NCI-H1105 treated with DMSO at 0.1 percent for 48 hours (cell line): ENCODE measurements at regions not wholly inside any gene's neighbourhood (a gene's known extent, or its start where the extent isn't known, plus 50 kb on each side); places are given as distances from the start of the nearest gene placed in this dataset.
A peak's percentile ranks its signal among the peaks of the same experiment; 100 is the strongest.
"Not testable (repeated sequence)": the region's sequence is repeated elsewhere in the genome, so short reads cannot be mapped to it uniquely, and the experiment has no call there.

ENCODE experiments used
- DNase-seq: peaks from one replicate; lab custom pipeline; 2025; lab: John Stamatoyannopoulos, UW

DNA sequence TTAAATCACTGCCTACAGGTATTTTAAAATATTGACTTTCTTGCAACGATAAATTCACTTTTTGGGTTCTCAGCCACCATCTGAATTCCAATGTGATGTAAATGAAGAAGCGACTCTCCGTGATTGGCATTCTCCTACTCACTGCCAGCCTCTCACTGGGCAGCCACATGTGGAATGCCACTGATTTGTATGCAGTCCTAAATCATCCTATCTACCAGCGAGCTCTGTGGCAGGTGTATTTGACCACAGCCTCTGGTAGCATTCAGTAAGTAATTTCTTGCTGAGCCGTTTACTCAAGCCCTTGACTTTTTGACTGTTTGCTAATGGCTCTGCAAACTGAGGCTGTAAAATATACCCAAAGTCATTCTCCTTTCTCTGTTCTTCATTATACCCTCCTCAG, 559.0 kb upstream of the SLC10A2 start:
- DNase-seq: no peak

DNA sequence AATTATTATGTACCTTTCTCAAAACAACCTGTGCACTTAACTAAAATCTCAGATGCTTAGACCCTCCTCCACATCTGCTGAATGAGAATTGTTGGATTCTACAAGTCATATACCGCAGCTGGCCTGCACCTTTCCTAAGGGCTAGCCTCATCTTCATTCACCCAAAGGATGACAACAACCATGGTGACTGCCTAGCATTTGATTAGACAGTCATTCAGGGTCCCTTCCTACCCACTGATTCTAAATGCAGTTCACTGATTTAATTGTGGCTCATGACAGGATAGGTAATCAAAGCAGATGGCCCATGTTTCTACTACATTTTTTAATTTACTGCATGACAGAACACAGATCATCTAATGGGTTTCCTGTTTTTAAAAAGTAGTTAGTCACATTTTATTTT, 551.9 kb upstream of the SLC10A2 start:
- DNase-seq: no peak

DNA sequence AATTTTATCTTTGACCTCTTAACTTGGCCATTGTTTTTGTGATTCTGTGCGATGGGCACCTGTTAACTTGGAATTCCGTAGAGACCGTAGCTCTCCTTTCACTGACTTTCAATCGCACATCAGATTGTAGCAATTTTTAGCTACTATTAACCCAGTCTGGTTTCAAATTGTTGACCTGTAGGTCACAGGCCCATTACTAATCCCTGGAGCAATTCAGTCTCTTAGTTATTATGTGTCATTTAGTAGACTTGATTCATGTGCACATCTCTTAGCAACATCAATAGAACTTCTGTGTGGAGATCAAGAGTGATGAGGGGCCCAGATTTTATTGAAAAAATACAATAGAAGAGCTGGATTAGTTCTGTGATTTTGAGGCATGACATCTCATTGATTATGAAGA, 549.6 kb upstream of the SLC10A2 start:
- DNase-seq: no peak

DNA sequence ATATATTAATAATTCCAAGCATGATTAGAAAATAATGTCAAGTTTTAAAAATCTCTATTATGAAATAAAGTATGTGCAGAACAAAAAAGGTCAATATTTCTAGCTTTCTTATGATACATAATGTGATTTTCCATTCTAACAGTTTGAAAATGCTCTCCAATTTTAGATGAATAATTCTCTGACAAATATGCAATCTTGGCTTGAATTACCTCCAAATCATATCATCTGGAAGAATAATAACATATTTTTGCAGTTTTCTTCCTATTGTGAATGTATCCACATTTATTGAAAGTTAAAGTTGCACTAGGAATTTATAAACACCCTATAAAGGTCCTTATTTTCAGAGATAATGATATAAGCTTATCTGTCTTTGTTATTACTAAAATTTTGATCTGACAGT, 548.5 kb upstream of the SLC10A2 start:
- no peak for DNase-seq

DNA sequence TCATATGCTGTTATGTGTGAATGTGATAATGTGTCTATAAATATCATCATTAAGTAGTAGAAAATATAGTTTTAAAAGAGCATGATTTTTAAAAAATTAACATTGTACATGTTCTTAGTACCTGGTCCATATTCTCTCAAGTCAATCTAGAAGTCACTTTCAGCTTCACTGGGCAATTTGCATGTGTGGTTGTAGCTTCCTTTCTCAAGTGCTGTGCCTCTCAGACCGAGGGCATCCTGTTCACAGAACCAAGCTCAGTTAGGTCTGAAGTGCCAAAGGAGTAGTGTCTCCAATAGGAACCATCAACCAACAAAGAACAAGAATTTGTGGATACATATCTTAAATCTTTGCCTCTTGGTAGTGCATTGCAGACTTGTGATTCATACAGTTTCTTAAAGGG, 541.8 kb upstream of the SLC10A2 start:
- DNase-seq: no peak

DNA sequence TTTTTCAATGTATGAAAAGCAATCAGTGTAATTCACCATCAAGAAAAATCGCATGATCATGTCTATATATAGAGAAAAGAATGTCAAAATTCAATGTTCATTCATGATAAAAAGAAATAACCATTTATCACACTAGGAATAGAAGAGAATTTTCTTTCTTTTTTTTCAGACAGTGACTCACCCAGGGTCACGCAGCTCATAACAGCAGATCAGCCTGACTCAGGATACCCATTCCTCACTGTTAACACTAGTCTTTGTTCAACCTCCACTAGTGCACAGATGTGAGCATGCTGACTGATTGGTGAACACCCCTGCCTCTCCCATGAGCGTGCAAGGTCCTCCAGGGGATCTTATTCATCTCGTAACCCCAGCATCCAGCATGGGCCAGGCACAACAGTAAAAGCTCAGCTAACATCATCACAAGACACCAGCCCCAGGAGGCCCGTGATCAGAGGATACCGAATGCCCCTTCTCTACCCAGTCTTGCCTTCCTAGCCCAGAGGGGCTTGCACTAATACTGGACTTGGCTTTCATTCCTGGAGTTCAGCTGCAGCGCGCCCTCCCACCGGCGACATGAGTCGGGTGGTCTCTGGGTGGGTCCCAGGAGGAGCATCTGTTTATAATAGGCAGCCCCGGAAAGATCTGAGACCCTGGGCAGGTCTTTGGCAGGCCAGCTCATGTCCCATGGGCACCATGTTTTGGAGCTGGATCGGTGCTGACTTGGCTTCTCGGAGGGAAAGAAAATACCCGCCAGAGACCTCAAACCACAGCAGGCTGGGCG, 539.5 kb upstream of the SLC10A2 start:
- no peak for DNase-seq

DNA sequence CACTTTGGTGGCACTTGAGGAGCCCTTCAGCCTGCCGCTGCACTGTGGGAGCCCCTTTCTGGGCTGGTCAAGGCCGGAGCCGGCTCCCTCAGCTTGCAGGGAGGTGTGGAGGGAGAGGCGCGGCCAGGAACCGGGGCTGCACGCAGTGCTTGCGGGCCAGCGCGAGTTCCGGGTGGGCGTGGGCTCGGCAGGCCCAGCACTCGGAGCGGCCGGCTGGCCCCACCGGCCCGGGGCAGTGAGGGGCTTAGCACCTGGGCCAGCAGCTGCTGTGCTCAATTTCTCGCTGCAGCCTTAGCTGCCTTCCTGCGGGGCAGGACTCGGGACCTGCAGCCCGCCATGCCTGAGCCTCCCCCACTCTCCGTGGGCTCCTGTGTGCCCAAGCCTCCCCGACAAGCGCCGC, 533.7 kb upstream of the SLC10A2 start:
- DNase-seq: not testable (repeated sequence)

DNA sequence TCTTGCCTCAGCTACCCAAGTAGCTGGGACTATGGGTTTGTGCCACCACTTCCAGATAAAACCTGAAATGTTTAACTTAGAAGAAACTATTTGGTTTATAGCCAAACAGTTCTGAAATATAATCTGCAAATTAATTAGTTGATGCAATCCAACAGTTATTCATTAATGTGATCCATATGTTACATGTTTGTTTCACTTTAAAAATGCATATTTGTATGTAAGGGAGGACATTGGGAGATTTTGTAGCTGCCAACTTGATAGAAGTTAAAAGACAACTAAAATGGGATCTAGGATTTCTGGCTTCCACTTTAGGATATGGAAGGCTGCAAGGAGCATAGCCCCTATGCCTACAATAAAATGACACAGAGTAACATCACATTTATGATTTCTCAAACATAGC, 532.5 kb upstream of the SLC10A2 start:
- DNase-seq: no peak

DNA sequence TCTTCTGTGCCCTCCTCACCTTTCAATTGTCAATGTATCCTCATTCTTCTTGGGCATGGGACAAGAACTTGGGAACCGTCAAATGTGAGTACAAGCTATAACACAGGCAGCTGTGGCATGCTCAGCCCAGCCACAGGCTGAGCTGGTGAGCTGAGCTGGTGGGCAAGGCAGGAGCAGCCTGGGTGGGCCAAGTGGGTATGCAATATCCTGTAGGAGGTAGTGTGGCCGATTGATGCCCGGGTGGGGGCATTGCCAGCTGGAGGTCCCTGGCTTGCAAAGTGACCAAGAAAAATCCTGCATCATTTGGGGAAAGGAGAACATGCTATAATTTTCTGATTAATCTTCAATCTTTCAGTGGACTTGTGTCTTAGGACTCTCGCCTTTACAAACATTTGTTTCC, 507.2 kb upstream of the SLC10A2 start:
- no peak for DNase-seq

DNA sequence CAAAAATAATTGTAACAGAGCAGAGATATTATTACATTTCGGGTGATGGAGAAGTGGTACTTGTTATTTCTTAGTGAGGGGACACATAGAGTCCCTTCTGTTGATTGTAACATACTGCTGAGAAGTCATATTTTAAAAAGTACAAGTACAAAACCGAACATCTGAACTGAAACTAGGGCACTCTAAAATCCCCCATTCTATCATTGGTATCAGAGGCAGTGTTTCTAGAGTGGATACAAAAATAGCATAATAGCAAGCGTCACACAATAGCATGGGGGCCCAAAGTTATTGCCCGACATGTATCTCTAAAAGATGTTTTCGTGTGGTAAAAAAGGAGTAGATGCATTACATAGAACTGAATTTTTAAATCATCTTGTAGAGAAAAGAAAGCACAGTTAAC, 502.1 kb upstream of the SLC10A2 start:
- DNase-seq: no peak

DNA sequence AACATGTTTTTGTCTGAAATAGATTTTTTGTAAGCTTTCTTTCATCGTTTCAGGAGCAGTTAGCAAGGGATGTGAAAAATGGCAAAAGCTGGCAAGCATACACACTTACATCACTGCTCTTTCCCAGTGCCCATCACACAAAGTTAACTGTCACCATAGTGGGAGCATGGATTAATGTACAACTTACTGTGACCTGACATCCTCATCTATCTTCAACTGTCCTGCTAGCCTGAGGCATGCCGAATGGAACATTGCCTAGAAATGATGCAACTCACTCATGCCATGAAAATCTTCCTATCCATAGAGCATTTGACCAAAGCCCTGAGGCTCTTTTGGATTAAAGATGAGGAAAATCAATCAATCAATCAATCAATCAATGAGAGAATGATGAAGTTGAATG, 491.7 kb upstream of the SLC10A2 start:
- DNase-seq: no peak

DNA sequence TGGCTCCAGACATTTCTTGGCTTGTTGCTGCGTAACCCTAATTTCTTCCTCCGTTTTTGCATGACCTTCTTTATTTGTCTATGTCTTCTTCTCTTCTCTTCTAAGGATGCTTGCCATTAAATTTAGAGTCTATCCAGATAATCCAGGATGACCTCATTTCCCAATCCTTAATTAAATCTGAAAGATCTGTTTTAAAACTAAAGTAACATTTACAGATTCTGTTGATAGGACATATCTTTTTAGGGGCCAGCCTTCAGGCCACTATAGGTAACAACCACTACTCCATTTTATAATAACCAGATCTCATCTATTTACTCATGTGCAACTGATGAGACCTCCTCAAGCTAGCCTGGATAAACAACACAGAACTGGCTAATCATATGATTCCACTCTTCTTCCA, 490.5 kb upstream of the SLC10A2 start:
- no peak for DNase-seq

DNA sequence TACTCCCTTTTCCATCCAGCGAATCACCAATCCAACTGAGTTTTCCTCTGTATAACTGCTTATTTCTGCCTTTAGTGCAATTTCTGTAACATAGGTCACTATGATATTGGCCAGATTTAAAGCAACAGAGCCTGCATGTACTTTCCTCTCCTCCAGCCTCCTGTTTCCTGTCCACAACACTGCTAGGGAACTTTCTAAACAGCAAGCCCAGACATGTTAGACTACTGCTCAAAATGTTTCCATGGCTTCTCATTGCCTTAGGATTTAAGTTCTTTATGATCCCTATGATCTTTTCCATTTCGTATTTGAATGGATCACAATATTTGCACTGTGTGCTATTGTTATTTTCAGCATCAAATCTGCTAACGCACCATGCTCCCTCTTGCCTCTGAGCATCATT, 481.7 kb upstream of the SLC10A2 start:
- no peak for DNase-seq

DNA sequence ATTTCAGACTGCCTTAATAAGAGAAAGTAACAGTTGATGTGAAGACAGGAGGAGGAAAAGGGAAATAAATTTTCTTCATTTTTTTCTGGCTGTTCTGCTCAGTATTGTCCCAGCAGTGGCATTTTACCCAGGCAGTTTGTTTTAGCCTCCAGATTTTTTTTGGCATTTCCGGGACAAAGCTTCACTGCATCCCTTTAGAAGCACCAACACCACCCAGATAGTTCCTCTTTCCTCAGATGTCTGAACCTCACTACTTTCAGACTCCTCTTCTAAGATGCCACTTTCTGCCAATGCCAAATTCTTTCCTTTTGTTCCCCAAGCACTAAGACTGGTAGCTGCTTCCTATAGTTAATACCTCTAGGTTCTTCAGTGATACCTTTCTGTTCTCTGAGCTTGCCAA, 480.1 kb upstream of the SLC10A2 start:
- DNase-seq: no peak

DNA sequence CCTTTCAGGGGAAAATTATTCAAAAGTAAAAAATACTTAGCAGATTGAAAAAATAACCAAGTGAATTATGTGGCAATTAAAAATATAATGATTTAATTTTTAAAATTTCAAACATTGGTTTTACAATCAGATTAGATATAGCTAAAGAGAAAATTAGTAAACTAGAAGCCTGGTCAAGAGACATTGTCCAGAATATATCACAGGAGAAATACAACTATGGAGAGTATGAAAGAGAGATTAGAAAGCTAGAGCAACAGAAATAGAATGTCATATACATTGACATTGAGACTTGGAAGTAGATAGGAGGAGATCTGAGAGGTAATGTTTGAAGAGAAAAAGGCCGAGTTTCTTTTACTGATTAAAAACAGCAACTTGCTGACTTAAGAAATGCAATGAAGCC, 476.4 kb upstream of the SLC10A2 start:
- DNase-seq: no peak

DNA sequence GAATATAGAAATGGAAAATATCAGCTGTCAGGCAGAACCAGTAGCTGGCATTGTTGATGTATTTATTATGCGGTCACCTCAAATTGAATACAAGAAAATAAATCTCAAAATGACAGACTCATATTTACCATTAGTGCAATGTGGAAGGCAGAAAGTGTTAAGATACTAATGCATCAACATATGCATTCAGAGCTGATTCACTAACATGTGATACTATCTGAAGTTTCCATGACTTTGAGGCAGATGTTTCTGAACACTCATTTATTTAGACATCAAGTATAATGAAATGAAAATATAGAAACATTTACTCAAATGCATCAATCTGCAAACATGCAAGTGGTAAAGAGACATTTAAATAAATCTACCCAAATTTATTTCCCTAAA, 474.2 kb upstream of the SLC10A2 start:
- DNase-seq: no peak

DNA sequence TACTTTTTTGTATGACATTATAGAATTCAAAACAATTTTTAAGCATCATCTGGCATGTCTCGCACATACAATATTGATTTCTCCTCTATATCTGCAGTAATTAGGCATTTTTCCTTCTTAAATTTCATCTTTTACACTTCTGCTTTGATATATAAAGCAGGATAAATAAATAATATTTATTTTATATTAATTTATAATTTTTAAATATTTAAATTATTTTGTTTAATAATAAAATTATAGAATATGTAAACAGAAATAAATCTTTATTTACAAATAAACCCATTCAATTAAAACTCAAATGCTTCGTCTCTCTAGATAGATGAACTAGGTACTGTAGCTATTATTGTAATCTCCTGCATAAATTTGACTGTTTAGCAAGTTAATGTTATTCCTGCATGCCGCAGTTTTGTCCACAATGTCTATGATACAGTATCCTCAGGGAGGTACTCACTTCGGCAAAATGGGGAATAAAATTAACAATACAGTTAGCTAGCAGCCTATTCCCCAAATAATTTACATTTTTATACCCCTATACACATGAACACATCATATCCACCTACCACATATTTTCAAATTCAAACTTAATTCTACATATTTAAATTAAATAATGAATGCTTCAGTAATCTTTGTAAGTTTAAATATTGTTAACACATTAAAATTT, 473.6 kb upstream of the SLC10A2 start:
- DNase-seq: no peak

DNA sequence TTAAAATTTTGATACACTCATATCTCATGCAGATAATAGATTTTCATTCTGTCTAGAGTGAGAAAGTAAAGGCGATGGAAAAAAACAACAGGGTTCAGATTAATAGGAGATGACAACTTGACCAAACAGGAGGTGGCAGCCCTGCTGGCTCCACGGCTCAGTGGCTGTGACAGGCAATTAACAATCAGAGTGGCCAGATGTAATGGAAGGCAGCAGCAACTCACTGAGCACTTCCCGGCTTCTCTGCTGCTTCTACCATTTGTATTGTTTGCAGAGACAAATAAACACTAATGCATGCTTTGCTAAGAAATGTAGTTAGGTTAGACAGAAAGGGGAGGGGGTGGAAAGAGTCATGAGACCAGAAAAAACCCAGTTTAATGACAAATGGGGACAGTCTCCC, 473.0 kb upstream of the SLC10A2 start:
- DNase-seq: peak; percentile 85

DNA sequence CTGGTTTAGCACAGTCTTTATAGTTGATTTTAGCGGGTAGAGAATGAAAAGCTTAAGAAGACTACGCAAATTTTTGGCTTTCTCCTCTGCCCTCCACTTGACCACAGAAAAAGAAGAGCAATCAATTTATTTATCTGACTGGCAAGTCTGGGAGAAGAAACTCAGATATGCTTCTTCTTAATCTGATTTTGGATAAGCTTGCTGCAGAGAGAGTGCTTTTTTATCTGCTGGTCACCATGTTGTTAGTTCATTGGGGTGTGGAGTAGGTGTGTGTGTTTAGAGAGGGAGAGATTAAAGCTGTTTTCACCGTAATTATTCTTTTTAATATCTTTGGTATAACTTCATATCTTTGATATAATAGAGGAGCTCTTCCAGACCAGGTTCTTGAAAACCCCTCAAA, 471.4 kb upstream of the SLC10A2 start:
- no peak for DNase-seq

DNA sequence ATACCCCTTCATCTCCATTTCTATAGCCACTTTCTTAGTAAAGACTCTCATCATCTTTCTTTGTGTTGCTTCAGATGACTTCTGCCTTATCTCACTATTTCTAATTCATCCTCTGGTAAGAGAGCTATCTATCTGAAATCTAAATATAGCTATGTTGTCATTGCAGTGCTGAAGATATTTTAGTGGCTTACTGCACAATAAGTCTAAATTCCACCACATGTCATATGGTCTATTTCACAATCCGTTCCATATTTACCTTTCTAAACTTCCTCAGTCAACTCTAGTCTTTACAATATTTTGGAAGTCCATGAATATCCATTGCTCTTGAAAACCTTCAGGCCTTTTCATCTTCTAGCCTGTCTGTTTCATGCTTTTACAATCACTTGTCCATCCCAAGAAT, 465.1 kb upstream of the SLC10A2 start:
- no peak for DNase-seq

DNA sequence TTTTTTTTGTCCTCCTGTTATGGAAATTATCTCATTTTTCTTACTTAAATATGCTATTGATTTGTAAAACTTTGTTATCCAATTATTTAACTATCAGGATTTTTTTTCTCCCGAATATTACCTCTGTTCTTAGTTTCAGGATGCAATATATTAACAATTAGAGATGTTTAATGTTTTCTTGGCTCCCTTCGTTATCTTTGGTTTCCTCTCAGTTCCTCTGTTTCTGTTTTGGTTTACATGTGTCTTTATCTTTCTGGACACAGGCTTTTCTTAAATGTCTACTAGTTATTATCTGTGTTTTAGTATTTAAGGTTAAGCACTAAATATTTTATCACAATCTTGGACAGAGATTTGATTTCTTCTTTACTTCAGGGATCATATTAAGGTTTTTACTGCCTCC, 462.2 kb upstream of the SLC10A2 start:
- DNase-seq: no peak

DNA sequence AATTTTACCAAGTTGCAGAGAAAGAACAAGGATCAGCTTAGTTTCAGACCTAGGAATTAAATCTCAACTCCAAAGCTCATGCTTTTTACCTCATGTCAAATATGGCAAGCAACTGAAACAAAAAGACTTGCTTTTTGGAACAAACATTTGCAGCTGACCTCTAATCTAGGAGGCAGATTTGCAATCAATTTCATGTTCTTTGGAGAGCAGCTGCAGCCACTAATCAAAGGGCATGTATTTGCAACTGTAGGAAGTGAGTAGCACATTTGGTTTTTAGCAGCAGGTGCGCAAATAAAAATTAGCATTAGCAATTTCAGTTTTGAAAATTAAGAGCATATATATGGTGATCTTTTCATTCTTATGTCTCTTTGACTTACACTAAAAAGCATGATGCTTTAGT, 459.3 kb upstream of the SLC10A2 start:
- peak; percentile 31 for DNase-seq

DNA sequence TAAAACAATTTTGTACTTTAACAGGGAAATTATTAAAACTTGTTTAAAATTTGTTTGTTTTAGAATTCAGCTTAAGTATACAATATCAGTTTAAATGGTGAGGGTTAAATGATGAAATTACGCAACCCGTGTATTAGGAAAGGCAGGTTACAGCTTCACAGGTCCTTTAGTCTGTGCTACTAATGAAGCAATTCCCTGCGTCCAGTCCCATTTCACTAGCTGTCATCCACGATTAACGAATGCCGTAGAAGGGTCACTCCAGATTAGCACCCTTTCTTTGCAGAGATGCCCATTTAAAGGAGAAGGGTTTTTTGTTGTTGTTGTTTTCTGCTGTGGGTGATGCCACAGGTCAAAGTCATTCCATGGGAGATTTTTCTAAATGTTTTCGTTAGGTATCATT, 457.6 kb upstream of the SLC10A2 start:
- no peak for DNase-seq

DNA sequence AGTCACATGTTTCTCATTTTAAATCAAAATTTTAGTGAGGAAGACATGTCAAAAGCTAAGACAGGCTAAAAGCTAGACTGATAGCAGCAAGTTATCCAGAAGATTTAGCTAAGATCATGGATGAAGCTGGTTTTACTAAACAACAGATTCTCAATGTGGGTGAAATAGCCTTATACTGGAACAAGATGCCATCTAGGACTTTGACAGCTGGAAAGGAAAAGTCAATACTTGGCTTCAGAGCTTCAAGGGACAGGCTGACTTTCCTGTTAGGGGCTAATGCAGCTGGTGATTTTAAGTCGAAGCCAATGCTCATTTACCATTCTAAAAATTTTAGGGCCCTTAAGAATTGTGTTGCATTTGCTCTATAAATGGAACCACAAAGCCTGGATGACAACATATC, 455.3 kb upstream of the SLC10A2 start:
- DNase-seq: no peak
